Stimulated activated CD4-positive, alpha-beta T cell treated with anti-CD3 and anti-CD28 coated beads, Interleukin-2, amount 100 ng/mL, for 24 hours (primary cell): ENCODE measurements at regions not wholly inside any gene's neighbourhood (a gene's known extent, or its start where the extent isn't known, plus 50 kb on each side); places are given as distances from the start of the nearest gene placed in this dataset.

Experiments used
- DNase-seq, 2 donors: peaks; one replicate each; pipeline ENCODE4 v3.0.0-alpha.2; 2020

GRCh38 chr16:55179852-55180585, 144.0 kb upstream of the IRX6 start:
- DNase-seq = no peak

GRCh38 chr16:55184052-55184451, 140.0 kb upstream of the IRX6 start:
- no peak for DNase-seq

- no peak for DNase-seq
These were observed 139.4 kb upstream of the IRX6 start for GRCh38 chr16:55184619-55185018.

GRCh38 chr16:55189224-55189623, 134.8 kb upstream of the IRX6 start:
- DNase-seq = no peak

GRCh38 chr16:55189682-55190636, 134.0 kb upstream of the IRX6 start:
- DNase-seq = no peak

GRCh38 chr16:55192734-55193133, 131.3 kb upstream of the IRX6 start:
- no peak for DNase-seq

GRCh38 chr16:55203570-55203969, 120.4 kb upstream of the IRX6 start:
- DNase-seq = no peak

GRCh38 chr16:55204069-55204468, 119.9 kb upstream of the IRX6 start:
- DNase-seq = no peak

- no peak for DNase-seq
These were observed 119.1 kb upstream of the IRX6 start for GRCh38 chr16:55204923-55205322.

- no peak for DNase-seq
These were observed 116.1 kb upstream of the IRX6 start for GRCh38 chr16:55207693-55208428.

- no peak for DNase-seq
These were observed 114.4 kb upstream of the IRX6 start for GRCh38 chr16:55209626-55210025.

GRCh38 chr16:55212791-55213190, 111.2 kb upstream of the IRX6 start:
- DNase-seq = no peak

GRCh38 chr16:55214412-55214811, 109.6 kb upstream of the IRX6 start:
- DNase-seq = no peak

- DNase-seq = no peak
These were observed 109.0 kb upstream of the IRX6 start for GRCh38 chr16:55214974-55215494.

GRCh38 chr16:55217392-55217791, 106.6 kb upstream of the IRX6 start:
- DNase-seq = no peak

- no peak for DNase-seq
These were observed 102.2 kb upstream of the IRX6 start for GRCh38 chr16:55221836-55222235.

GRCh38 chr16:55222486-55222885, 101.5 kb upstream of the IRX6 start:
- DNase-seq = no peak

- DNase-seq = no peak
These were observed 97.9 kb upstream of the IRX6 start for GRCh38 chr16:55225972-55226542.

- DNase-seq = no peak
These were observed 91.2 kb upstream of the IRX6 start for GRCh38 chr16:55232822-55233221.

GRCh38 chr16:55233464-55233863, 90.5 kb upstream of the IRX6 start:
- no peak for DNase-seq

GRCh38 chr16:55236655-55237054, 87.3 kb upstream of the IRX6 start:
- DNase-seq = no peak

- no peak for DNase-seq
These were observed 84.3 kb upstream of the IRX6 start for GRCh38 chr16:55239723-55240122.

- DNase-seq = no peak
These were observed 83.1 kb upstream of the IRX6 start for GRCh38 chr16:55240888-55241287.
